ENCODE measurements at regions not wholly inside any gene's neighbourhood (a gene's known extent, or its start where the extent isn't known, plus 50 kb on each side); places are given as distances from the start of the nearest gene placed in this dataset.

DNA sequence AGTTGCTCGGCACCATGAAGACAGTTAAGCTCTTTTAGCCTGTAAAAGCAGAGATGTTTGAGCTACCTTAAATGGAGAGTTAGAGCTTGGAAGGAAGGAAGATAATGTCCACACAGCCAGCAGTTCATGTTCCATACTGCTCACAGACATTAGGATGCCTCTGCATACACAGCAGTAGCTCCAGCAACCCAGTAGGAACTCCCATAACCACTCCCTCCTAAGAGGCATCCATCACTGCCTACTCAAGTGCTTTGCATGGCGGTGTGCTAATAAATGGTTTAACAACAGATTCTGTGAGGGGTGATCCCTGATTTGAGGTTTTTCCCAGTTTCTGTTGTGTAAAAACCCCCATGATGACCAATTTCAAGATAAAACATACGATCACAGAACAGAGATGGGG lies 286.4 kb downstream of the HACE1 start:
- no peaks in the 10 kb centered on the region for H3K4me1 ChIP-seq
- no peak overlapping the region for H3K27ac ChIP-seq (replicated peaks in 1 of 4)
- WGBS: 85% methylated on average over 3 of the region's 3 CpGs
- intact Hi-C loops (cut with DNase I): no loop called here
- TF ChIP-seq EP300 (IDR thresholded peaks at IDR 0.05) (no peak), POLR2A (IDR thresholded peaks at IDR 0.05; ENCODE audit: low read depth) (no peak), POLR2AphosphoS5 (IDR thresholded peaks at IDR 0.05) (no peak), CTCF (IDR thresholded peaks at IDR 0.05) (no peak)
- no peak overlapping the region for H3K4me3 ChIP-seq
- no peak for DNase-seq (ENCODE audit: extremely low spot score)
- H3K9me3 ChIP-seq: no peaks in the 10 kb centered on the region
- H3K27me3 ChIP-seq: no peaks in the 10 kb centered on the region
- H3K36me3 ChIP-seq: no peaks in the 10 kb centered on the region

- Histone ChIP-seq H3K4me3 (no peak overlapping the region), H3K36me3 (no peaks in the 10 kb centered on the region), H3K9me3 (no peaks in the 10 kb centered on the region), H3K27me3 (no peaks in the 10 kb centered on the region), H3K27ac (replicated peaks in 1 of 4) (no peak overlapping the region), H3K4me1 (no peaks in the 10 kb centered on the region)
- intact Hi-C loops (cut with DNase I): no loop called here
- DNase-seq (ENCODE audit: extremely low spot score): no peak
- no peak for TF ChIP-seq POLR2A (IDR thresholded peaks at IDR 0.05; ENCODE audit: low read depth)
- TF ChIP-seq CTCF (IDR thresholded peaks at IDR 0.05): no peak
- TF ChIP-seq EP300 (IDR thresholded peaks at IDR 0.05): no peak
- no peak for TF ChIP-seq POLR2AphosphoS5 (IDR thresholded peaks at IDR 0.05)
- WGBS: 72% methylated on average over 4 of the region's 4 CpGs
Measured at GRCh38 chr6:104572901-104573300, 286.8 kb downstream of the HACE1 start.

DNA sequence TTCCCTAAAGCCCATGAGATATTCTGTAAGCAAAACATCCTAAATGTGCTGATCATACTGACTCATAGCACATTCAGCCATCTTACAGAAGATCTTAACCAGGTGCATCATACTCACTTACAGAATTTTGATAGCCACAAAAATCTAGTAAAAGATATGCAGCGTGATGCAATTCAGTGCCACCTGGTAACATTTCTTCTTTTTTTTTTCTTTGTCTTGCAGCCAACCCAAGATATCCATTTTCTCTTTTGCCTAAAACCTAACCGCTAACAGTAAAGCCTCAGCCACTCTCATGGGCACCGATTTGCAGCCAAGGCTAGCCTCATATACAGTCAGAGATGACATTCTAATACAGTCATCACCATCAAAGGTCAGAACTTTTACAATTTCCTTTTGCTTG lies 293.3 kb downstream of the HACE1 start:
- DNase-seq (ENCODE audit: extremely low spot score): no peak
- Histone ChIP-seq H3K27ac (replicated peaks in 1 of 4) (no peak overlapping the region), H3K4me3 (no peak overlapping the region), H3K27me3 (no peaks in the 10 kb centered on the region), H3K4me1 (no peaks in the 10 kb centered on the region), H3K9me3 (no peaks in the 10 kb centered on the region), H3K36me3 (no peaks in the 10 kb centered on the region)
- TF ChIP-seq CTCF (IDR thresholded peaks at IDR 0.05) (no peak), EP300 (IDR thresholded peaks at IDR 0.05) (no peak), POLR2AphosphoS5 (IDR thresholded peaks at IDR 0.05) (no peak), POLR2A (IDR thresholded peaks at IDR 0.05; ENCODE audit: low read depth) (no peak)
- 97% methylated on average over 3 of the region's 3 CpGs for WGBS
- intact Hi-C loops (cut with DNase I): no loop called here

- no peak for DNase-seq (ENCODE audit: extremely low spot score)
- no peak for TF ChIP-seq POLR2A (IDR thresholded peaks at IDR 0.05; ENCODE audit: low read depth)
- no peak for TF ChIP-seq POLR2AphosphoS5 (IDR thresholded peaks at IDR 0.05)
- WGBS: 90% methylated on average over 3 of the region's 3 CpGs
Measured at GRCh38 chr6:104563306-104563705, 296.4 kb downstream of the HACE1 start.

DNA sequence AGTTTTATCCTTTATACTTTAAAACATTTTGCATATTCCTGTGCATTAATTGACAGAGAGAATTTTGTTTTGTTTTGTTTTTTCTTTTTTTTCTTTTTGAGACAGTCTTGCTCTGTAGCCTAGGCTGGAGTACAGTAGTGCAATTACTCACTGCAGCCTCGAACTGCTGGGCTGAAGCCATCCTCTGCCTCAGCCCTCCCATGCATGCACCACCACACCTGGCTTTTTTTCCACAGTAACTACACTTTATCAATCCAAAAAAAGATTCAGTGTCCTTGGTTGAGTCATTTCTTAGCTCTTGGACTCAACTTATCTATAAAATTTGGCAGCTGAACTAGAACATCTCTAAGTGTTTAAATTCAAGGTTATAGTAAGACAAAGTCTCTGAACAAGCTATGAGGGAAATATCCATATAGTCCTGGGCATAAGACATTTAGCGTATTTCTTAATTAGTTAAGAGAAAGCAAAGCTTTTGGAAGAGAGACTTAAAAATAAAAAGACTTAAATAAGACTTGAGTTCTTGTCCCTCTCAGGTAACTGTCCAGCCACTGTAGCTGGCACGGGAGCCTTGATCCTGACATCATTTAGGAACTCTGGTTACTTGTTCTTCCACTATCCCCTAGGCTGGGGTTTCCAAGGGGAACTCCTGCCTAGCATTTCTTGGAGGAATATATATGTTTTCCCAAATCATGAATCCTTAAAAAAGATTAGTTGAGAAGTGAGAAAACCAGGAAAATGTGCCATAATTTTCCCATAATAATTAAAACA lies 300.1 kb downstream of the HACE1 start:
- DNase-seq (ENCODE audit: extremely low spot score): no peak
- H3K4me1 ChIP-seq: no peaks in the 10 kb centered on the region
- no peak overlapping the region for H3K27ac ChIP-seq (replicated peaks in 1 of 4)
- no peaks in the 10 kb centered on the region for H3K9me3 ChIP-seq
- intact Hi-C loops (cut with DNase I): no loop called here
- TF ChIP-seq POLR2A (IDR thresholded peaks at IDR 0.05; ENCODE audit: low read depth) (no peak), POLR2AphosphoS5 (IDR thresholded peaks at IDR 0.05) (no peak)
- no peaks in the 10 kb centered on the region for H3K36me3 ChIP-seq
- H3K4me3 ChIP-seq: no peak overlapping the region
- WGBS: 91% methylated on average over 3 of the region's 3 CpGs
- no peaks in the 10 kb centered on the region for H3K27me3 ChIP-seq

More at GRCh38 chr6:104563306-104563705, 296.4 kb downstream of the HACE1 start:
- Histone ChIP-seq H3K27ac (replicated peaks in 1 of 4) (no peak overlapping the region), H3K9me3 (no peaks in the 10 kb centered on the region), H3K27me3 (no peaks in the 10 kb centered on the region), H3K4me3 (no peak overlapping the region), H3K4me1 (no peaks in the 10 kb centered on the region), H3K36me3 (no peaks in the 10 kb centered on the region)
- intact Hi-C loops (cut with DNase I): no loop called here

DNA sequence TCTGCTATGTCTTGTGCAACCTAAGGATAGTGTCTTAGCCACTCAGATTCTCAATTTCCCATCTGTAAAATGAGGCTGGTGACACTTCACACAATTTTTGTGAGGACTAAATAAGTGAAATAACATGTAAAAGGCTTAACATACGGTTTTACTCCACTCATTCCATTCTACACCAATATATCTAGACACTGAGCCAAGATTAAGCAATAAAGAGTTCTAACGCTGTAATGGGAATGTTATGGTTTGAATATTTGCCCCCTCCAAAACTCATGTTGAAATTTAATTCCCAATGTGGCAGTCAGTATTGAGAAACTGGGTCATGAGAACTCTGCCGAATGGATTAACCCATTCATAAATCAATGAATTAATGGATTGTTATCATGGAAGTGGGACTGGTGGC lies 301.0 kb downstream of the HACE1 start:
- 72% methylated on average over 3 of the region's 3 CpGs for WGBS
- H3K4me1 ChIP-seq: no peaks in the 10 kb centered on the region

More for the DNA sequence above, 301.0 kb downstream of the HACE1 start:
- no peaks in the 10 kb centered on the region for H3K27me3 ChIP-seq
- intact Hi-C loops (cut with DNase I): no loop called here
- H3K9me3 ChIP-seq: no peaks in the 10 kb centered on the region
- no peak overlapping the region for H3K4me3 ChIP-seq
- no peak overlapping the region for H3K27ac ChIP-seq (replicated peaks in 1 of 4)
- no peaks in the 10 kb centered on the region for H3K36me3 ChIP-seq
- TF ChIP-seq EP300 (IDR thresholded peaks at IDR 0.05): no peak
- no peak for TF ChIP-seq CTCF (IDR thresholded peaks at IDR 0.05)
- TF ChIP-seq POLR2A (IDR thresholded peaks at IDR 0.05; ENCODE audit: low read depth): no peak
- TF ChIP-seq POLR2AphosphoS5 (IDR thresholded peaks at IDR 0.05): no peak
- DNase-seq (ENCODE audit: extremely low spot score): no peak

Measured in esophagus muscularis mucosa (tissue), 4 donors.